NAMALWA (cell line): ENCODE measurements at regions not wholly inside any gene's neighbourhood (a gene's known extent, or its start where the extent isn't known, plus 50 kb on each side); places are given as distances from the start of the nearest gene placed in this dataset.
"Not testable (repeated sequence)": the region's sequence is repeated elsewhere in the genome, so short reads cannot be mapped to it uniquely, and the experiment has no call there.

Experiments
- DNase-seq: peaks from one replicate; pipeline ENCODE4 v3.0.0-alpha.2; 2015; ENCODE audit warnings: low spot score

DNA sequence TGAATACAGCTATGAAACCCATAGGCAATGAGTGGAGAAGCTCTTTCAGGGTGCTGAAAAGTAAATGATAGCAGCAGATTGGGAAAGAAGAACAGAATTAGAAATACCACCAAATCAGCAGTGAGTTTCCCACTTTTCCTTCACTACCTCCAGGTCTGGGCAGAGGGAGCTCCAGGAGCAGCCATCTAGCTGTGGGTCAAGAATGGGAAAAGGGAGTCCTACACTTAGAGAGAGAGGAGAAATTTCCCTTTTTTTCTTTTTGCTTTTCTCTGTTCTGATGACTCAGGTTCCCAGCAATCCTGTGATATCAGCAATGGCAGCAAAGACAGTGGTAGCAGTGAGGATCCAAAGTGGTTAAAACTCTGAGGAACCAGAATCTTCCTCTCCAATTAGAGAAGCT is 263.9 kb downstream of the NXPE2 start:
- no peak for DNase-seq

DNA sequence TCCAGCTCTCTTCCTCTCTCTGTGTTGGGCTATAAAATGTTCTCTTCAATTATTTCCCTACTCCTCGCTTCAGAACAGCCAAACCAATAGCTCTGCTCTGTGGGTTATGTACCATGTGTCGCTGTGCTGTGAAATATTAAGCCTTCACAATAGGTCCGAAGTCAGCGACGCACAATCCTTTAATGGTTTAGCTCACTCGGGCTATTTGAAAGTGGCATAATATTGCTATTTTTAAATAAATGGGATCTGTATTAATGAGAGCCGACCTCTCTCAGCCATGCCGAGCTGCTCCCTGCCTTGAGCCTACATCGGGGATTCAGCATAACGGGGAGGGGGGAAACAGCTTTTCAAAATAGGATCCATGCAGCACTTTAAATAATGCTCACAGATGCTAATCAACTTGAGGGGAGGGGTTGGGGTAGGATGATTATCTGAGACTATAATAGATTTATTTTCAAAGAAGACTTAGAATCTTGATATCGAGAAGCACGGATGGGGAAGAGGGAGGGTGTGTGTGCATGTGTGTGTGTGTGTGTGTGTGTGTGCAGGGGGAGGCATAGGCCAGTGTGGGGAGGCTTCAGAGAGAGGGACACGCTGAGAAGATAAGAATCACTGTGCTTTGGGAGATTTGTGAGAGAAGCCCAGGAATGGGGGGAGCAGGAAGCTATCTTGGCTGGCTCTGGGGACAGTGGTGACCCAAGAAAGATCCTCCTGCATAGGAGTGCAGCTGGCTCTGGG is 271.5 kb downstream of the NXPE2 start:
- no peak for DNase-seq

GRCh38 chr11:114953039-114953438 is 274.7 kb downstream of the NXPE2 start:
- DNase-seq, result peak; percentile 3

- no peak for DNase-seq
These were observed 277.6 kb downstream of the NXPE2 start for GRCh38 chr11:114955923-114956322.

- no peak for DNase-seq
These were observed 278.2 kb downstream of the NXPE2 start for GRCh38 chr11:114956566-114956965.

DNA sequence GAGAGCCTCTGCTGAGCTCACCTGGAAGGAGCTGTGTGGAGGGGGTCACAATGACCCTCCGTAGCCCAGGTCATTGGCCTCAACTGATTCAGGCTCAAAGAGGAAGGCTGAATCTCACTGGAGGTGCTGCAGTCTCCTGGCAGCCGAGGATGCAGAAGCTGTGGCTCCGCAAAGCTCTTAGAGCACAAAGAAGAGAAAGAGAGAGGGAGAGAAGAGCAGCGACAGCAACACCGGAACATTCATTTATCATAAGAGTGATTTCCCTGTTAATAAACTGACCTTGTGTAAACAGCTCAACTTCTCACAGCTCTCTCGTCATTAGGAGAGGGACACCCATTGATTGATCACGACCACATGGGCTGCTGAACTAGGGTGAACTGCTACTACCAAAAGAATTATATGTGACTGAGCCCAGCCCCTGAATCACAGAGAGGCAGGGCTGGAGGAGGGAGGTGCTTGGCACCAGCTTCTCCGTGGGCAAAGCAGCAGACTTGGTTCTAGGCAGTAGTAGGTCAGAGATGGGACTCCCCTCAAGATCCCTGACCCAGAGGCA is 281.7 kb downstream of the NXPE2 start:
- no peak for DNase-seq

DNA sequence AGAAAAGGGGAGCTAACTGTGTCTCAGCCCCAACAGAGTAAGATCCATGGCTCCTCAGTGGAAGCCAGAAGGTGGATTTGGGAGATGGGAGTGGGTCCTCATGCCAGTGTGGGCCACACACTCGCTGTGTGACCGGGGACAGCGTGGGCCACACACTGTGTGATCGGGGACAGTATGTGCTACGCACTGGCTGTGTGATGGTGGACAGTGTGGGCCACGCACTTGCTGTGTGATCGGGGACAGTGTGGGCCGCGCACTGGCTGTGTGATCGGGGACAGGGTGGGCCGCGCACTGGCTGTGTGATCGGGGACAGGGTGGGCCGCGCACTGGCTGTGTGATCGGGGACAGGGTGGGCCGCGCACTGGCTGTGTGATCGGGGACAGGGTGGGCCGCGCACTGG is 282.5 kb downstream of the NXPE2 start:
- DNase-seq, result not testable (repeated sequence)

- no peak for DNase-seq
These were observed 286.4 kb downstream of the NXPE2 start for GRCh38 chr11:114964676-114965214.

DNA sequence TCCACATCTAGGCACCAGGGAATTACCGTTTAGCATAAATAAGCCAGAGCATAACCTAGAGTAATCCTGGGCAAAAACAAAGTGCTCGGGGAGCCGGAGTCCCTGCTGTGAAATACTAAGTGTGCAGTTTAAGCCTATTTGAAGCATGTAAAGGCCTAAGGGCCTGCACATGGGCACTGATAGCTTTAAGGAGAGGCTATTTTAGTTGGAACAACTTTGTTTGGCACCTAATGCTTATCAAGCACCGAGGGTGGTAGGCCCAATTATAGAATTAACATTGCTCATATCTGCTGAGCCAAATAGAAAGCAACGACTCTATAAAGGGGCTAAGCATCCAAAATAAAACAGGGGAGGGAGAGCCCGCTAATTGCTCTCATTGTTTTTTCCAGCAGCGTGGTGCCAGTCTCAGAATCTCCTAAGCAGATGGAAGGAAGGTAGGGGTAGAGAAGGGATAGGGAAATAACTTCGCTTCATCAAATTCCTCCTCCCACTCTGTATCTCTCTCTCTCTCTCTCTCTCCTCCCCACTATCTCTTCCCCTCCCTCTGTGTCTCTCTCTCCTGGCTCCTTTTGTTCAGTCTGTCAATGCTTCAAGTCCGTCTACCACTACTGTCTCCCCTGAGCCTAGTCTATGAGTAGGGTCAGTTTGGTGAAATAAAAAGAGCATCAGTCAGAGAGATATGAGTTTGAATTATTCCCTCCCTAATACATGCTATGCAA is 292.8 kb downstream of the NXPE2 start:
- DNase-seq, result no peak

DNA sequence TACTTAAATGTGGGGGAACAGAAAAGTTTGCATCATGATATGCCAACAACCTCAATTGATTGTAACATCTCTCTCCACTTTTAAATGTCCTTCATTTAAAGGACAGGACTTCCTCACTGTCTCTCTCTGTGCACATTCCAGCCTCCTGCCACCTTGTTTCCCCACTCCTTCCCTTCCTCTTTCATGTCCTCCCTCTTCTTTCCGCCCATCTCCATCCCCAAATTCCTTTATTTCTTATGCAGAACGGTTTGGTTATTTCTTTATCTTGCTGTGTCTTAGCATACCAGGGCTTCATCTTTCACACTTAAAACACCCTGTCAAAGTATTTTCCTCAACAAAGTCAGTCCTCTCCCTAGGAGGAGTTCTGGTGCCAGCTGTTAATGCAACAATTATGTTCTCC is 293.8 kb downstream of the NXPE2 start:
- DNase-seq, result no peak

GRCh38 chr11:114977651-114978050 is 299.3 kb downstream of the NXPE2 start:
- no peak for DNase-seq

DNA sequence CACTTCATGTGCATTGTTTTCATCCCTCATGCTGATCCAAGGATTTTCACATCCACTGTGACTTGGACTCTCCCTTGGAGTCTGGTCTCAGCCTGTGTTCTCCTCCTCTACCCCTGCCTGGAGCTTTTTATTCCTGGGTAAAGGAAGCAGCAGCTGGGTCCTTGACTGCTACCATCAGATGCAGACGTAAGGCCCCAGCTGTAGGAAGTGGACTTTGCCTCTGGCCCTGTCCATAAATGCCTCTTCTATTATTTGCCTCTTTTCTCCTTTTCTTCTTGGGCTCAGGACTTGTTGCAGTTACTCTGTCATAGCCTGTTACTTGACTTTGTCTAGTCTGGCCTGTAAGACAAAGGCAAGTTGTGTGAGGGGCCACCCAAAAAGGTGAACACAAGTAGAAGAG is 303.8 kb downstream of the NXPE2 start:
- no peak for DNase-seq

- no peak for DNase-seq
These were observed 306.4 kb downstream of the NXPE2 start for GRCh38 chr11:114984611-114985163.

- DNase-seq, result no peak
These were observed 308.0 kb downstream of the NXPE2 start for GRCh38 chr11:114986365-114986764.

DNA sequence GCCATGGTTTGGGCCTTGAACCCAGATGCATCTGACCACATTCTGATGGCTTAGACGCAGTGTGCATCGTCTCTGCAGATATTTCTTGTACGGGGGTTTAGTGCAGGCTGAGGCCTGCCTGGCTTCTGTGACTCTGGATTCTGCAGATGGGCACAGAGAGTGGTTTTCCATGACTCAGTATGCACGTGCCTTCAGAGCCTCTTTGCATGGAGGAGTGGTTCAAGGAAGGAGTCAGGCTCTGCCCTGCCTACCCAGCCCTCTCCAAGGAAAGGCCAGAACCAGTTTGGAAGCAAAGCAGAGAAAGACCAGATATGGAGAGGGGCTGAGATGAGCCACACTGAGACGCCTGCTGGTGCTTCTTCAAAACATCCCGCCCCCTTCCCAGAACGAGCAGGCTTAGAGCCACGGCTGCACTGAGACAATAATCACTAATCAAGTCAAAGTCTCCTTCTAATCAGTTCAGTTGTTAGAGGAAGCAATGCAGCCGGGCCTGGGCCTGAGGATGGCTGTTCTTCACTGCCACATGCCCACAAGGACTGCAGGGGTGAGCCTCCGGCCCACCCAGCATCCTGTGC is 308.9 kb downstream of the NXPE2 start:
- no peak for DNase-seq

- DNase-seq, result no peak
These were observed 310.3 kb downstream of the NXPE2 start for GRCh38 chr11:114988644-114989043.

GRCh38 chr11:114989536-114989935 is 311.2 kb downstream of the NXPE2 start:
- no peak for DNase-seq

DNA sequence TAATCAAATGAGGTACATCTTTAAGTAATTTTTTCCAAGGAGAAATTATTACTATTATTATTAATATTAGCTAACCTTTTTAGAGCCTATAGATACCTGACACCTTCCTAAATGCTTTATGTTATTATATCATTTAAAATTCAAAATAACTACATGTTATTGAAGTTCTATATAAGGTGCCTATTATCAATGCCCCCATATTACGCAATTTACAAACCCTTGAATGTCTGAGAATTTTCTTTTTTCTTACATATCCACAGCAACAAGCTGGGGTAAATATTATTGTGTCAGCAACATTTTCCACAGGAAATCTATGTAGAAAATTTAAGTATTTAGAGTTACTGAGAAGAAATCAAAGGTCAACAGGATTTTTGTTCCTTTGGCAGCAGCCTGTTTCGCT is 327.3 kb downstream of the NXPE2 start:
- no peak for DNase-seq

DNA sequence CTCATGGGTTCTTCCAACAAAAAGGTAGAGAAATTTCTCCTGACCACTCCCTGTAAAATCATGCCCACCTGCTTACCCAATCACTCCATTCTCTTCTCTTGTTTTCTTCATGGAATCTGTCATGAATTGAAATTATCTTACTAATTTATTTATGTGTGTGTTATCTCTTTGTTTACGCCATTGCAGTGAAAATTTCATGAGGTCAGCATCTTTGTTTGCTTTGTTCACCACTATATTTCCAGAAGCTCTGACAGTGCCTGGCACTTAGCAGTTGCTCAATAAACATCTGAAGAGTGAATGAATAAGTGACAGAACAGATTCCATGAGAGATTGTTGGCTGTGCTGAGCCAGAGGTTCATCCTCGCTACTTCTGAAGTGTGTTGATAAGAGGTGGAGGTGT is 329.5 kb downstream of the NXPE2 start:
- DNase-seq, result no peak

- DNase-seq, result no peak
These were observed 330.5 kb downstream of the NXPE2 start for GRCh38 chr11:115008799-115009198.

DNA sequence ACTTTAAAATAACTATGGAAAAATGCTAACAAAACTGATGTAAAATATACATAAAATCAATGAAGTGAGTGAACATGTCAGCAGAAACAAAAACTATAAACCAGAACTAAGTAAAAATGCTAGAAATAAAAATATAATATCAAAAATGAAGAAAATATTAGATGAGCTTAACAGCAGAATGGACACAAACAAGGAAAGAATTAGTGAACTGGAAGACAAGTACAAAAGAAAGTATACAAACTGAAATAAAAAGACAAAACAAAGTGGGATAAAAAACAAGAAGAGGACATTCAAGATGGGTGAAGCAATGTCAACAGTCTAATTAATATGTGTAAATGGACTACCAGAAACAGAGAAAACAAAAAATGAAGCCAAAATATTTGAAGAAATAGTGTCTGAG is 339.2 kb downstream of the NXPE2 start:
- no peak for DNase-seq

DNA sequence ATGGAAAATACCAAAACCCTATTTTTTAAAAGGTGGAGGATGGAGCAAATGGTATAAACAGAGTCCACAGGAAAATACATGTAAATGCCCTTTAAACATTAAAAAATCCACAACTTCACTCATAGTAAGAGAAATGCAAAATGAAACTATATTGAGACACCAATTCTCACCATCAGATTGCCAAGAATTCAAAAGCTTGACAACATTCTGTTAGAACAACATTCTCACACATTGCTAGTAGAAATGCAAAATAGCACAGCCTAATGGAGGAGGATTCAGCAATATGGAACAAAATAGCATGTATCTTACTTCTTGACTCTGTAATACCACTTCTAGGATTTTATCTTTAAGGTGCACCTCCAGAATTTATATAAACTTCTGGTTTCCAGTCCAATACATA is 351.8 kb downstream of the NXPE2 start:
- DNase-seq, result no peak
